AG04450 (cell line): ENCODE measurements at regions not wholly inside any gene's neighbourhood (a gene's known extent, or its start where the extent isn't known, plus 50 kb on each side); places are given as distances from the start of the nearest gene placed in this dataset.

Experiments used
- CTCF ChIA-PET: fragments of 300-600, 350-600 bp; formaldehyde crosslinking; extraction: SDS; loops from one replicate; lab custom pipeline; 2022; ENCODE audit warnings: antibody characterized with exemption, inconsistent platforms; lab: Charles Lee
- POLR2A ChIA-PET: fragments of 350-600 bp; formaldehyde crosslinking; extraction: SDS; loops from one replicate; lab custom pipeline; 2021; ENCODE audit warnings: antibody characterized with exemption, inconsistent platforms; lab: Yijun Ruan, JAX
- DNase-seq: peaks from one replicate; pipeline ENCODE4 v3.0.0-alpha.2; 2011; ENCODE audit warnings: low read depth, low spot score
- H3K27ac ChIP-seq: one replicate; pipeline ENCODE4 v1.5.1; 2012; ENCODE audit warnings: low read depth, low read length, control low read depth
- H3K27me3 ChIP-seq: one replicate; pipeline ENCODE4 v1.6.0; 2012; ENCODE audit warnings: low read length; ENCODE audit not compliant: control insufficient read depth, insufficient read depth
- H3K4me3 ChIP-seq: 2 replicates; pipeline ENCODE4 v1.5.1; 2011; ENCODE audit warnings: mild to moderate bottlenecking, low read depth, low read length, control low read depth
- H3K9me3 ChIP-seq: 2 replicates; pipeline ENCODE4 v1.5.1; 2012; ENCODE audit warnings: low read length; ENCODE audit not compliant: control insufficient read depth, insufficient read depth
- TF ChIP-seq, protein P1 (sequence below): IDR thresholded peaks from 2 replicates; pipeline ENCODE4 v1.5.1; 2011; ENCODE audit warnings: low read depth, low read length, control low read depth, inconsistent platforms

DNA sequence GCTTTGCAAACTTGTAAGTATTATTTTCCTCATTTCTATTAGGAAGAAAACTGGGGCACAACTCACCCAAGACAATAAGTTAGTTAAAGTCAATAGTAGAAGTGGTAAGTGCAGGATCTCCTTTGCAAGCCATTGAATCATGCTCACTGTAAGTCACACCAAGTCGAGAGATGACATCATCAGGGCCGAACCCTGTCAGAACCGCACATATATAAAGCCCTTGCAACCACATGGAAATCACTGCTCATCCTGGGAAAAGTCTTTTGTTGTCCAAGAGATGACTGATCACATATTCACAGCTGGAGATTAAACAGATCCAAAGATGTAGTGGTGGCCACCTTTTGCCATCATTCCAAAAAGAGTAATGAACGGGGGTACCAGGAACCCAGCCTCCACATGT lies 484.8 kb upstream of the ID2 start:
- Histone ChIP-seq H3K27ac (no peak overlapping the region), H3K4me3 (no peak overlapping the region), H3K9me3 (no peaks in the 10 kb centered on the region), H3K27me3 (no peaks in the 10 kb centered on the region)
- ChIA-PET CTCF (no interaction called here), POLR2A (no interaction called here)
- TF ChIP-seq, protein P1, sequence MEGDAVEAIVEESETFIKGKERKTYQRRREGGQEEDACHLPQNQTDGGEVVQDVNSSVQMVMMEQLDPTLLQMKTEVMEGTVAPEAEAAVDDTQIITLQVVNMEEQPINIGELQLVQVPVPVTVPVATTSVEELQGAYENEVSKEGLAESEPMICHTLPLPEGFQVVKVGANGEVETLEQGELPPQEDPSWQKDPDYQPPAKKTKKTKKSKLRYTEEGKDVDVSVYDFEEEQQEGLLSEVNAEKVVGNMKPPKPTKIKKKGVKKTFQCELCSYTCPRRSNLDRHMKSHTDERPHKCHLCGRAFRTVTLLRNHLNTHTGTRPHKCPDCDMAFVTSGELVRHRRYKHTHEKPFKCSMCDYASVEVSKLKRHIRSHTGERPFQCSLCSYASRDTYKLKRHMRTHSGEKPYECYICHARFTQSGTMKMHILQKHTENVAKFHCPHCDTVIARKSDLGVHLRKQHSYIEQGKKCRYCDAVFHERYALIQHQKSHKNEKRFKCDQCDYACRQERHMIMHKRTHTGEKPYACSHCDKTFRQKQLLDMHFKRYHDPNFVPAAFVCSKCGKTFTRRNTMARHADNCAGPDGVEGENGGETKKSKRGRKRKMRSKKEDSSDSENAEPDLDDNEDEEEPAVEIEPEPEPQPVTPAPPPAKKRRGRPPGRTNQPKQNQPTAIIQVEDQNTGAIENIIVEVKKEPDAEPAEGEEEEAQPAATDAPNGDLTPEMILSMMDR, result no peak
- DNase-seq, result no peak

DNA sequence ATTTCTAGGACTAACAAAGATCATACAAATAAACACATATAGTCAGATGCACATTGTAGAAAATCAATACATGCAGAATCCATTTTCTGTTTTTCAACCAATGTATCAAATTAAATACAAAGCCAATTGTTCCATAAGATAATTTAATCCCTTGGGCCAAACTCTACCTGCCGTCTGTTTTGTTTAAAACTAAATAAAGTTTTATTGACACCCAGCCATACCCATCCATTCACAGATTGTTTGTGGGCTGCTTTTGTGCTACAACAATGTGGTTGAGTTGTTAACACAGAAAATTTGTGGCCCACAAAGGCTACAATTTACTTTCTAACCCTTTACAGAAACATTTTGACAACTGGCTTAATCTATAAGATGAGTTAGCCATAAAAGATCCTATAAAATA lies 484.0 kb upstream of the ID2 start:
- no peak overlapping the region for H3K27ac ChIP-seq
- no peak for DNase-seq
- no peaks in the 10 kb centered on the region for H3K27me3 ChIP-seq
- ChIA-PET CTCF (no interaction called here), POLR2A (no interaction called here)
- no peak overlapping the region for H3K4me3 ChIP-seq
- TF ChIP-seq, protein P1, result no peak
- no peaks in the 10 kb centered on the region for H3K9me3 ChIP-seq

DNA sequence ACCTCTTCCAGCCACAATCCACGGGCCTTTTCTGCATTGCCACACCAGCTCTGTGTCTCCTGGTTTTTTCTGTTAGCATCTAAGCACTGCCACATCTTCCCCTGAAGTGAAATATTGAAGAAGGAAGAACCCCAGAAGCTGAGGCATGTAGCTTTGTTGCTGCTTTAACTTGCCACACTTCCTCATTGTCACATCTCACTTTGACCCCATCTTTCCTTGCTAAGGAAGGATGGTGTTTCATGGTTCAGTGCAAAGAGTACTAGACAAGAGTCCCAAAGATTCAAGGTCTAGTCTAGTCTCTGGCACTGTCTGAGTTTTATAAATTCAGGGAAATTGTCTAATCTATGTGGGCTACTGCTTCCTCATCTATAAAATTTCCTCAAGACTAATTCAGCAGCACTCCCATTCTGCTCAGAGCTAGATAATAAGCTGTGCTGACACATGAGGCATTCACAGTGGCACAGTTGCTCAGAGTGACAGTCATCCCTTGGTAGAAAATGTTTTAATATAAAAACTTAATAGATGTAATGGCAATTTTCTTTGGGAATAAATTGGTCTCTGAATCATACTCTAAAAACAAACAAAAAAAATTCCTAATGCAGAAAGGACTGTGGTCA lies 483.0 kb upstream of the ID2 start:
- TF ChIP-seq, protein P1, result no peak
- no peaks in the 10 kb centered on the region for H3K27me3 ChIP-seq
- H3K27ac ChIP-seq, result no peak overlapping the region
- ChIA-PET POLR2A (no interaction called here), CTCF (no interaction called here)
- H3K9me3 ChIP-seq, result peaks cover 2% of the 10 kb centered on the region; the same call in 1 of the 2 replicates
- no peak for DNase-seq
- H3K4me3 ChIP-seq, result no peak overlapping the region

DNA sequence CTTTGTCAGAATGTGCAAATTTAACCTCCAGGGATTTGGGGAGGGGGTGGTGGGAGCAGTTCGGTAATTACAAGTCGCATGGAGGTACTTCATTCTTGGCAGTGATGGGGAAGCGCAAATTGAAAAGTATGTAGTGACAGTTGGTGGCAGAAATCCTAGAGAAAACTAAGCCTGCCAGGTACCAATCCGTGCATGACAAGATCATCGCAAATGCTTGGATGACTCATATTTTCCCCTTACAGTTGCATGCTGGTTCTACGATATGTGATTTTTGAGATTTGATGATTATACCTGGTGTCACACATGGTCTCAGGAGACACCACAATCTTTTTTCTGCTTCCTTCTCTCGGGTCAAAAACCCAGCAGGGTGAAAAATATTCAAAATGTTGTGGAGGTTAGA lies 479.7 kb upstream of the ID2 start:
- TF ChIP-seq, protein P1, result no peak
- Histone ChIP-seq H3K27me3 (no peaks in the 10 kb centered on the region), H3K27ac (no peak overlapping the region), H3K4me3 (no peak overlapping the region), H3K9me3 (peaks cover 2% of the 10 kb centered on the region; the same call in 1 of the 2 replicates)
- no peak for DNase-seq
- ChIA-PET POLR2A (no interaction called here), CTCF (no interaction called here)

DNA sequence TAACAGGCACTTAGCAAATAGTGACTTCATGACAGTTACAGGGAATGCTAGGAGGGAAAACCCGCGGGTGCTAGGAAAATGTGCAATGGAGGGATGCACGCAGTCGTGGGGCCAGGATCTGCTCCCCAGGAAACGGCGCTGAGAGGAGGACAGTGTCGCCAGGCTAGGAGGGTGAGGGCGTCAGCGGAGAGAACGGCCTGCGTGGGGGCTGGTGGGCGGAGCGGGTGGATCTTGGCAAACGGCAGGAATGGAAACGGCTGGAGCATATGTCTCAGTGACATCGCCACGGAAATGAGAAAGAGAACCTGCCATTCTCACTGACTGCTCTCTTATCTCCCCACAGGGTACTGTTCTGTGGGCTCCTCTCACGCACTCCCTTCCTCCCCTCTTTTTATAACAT lies 478.5 kb upstream of the ID2 start:
- DNase-seq, result no peak
- Histone ChIP-seq H3K27me3 (no peaks in the 10 kb centered on the region), H3K4me3 (no peak overlapping the region), H3K27ac (no peak overlapping the region), H3K9me3 (peaks cover 5% of the 10 kb centered on the region)
- ChIA-PET POLR2A (no interaction called here), CTCF (no interaction called here)
- TF ChIP-seq, protein P1, result no peak
